ENCODE measurements at regions not wholly inside any gene's neighbourhood (a gene's known extent, or its start where the extent isn't known, plus 50 kb on each side); places are given as distances from the start of the nearest gene placed in this dataset.

DNA sequence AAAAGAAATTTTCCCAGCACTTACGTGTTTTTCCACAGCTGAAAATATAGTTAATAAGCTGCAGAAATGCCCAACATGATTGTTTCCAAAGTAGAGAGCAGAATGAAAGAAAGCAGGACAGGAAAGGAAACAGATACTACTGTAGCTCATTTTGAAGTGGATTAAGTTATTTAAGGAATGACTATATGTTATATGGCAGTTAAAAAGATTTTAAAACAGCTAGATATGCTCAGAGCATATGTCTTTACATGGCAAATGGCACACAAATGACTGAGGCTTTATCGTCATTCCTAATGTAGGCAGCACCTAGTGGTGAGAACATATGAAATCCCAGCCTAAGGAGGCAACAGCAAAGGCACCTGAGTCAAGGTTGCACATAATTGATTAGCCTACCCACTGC lies 106.6 kb upstream of the SEMA6D start (continued):
- TF ChIP-seq, protein P1, sequence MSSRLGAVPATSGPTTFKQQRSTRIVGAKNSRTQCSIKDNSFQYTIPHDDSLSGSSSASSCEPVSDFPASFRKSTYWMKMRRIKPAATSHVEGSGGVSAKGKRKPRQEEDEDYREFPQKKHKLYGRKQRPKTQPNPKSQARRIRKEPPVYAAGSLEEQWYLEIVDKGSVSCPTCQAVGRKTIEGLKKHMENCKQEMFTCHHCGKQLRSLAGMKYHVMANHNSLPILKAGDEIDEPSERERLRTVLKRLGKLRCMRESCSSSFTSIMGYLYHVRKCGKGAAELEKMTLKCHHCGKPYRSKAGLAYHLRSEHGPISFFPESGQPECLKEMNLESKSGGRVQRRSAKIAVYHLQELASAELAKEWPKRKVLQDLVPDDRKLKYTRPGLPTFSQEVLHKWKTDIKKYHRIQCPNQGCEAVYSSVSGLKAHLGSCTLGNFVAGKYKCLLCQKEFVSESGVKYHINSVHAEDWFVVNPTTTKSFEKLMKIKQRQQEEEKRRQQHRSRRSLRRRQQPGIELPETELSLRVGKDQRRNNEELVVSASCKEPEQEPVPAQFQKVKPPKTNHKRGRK (CRISPR knock-in tag; IDR thresholded peaks at IDR 0.05; ENCODE audit: borderline replicate concordance), result no peak
- TF ChIP-seq GRHL2 (CRISPR knock-in tag; IDR thresholded peaks at IDR 0.05; ENCODE audit: insufficient replicate concordance, severe bottlenecking) (no peak), ELF4 (CRISPR knock-in tag; IDR thresholded peaks at IDR 0.05; ENCODE audit: low read depth) (no peak), CREB1 (CRISPR knock-in tag; IDR thresholded peaks at IDR 0.05) (no peak), ETV6 (CRISPR knock-in tag; IDR thresholded peaks at IDR 0.05) (no peak), JAZF1 (CRISPR knock-in tag; IDR thresholded peaks at IDR 0.05) (no peak), GABPB1 (CRISPR knock-in tag; IDR thresholded peaks at IDR 0.05) (no peak)
- TF ChIP-seq, protein P2, sequence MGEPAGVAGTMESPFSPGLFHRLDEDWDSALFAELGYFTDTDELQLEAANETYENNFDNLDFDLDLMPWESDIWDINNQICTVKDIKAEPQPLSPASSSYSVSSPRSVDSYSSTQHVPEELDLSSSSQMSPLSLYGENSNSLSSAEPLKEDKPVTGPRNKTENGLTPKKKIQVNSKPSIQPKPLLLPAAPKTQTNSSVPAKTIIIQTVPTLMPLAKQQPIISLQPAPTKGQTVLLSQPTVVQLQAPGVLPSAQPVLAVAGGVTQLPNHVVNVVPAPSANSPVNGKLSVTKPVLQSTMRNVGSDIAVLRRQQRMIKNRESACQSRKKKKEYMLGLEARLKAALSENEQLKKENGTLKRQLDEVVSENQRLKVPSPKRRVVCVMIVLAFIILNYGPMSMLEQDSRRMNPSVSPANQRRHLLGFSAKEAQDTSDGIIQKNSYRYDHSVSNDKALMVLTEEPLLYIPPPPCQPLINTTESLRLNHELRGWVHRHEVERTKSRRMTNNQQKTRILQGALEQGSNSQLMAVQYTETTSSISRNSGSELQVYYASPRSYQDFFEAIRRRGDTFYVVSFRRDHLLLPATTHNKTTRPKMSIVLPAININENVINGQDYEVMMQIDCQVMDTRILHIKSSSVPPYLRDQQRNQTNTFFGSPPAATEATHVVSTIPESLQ (CRISPR knock-in tag; IDR thresholded peaks at IDR 0.05), result no peak
- TF ChIP-seq, protein P3, sequence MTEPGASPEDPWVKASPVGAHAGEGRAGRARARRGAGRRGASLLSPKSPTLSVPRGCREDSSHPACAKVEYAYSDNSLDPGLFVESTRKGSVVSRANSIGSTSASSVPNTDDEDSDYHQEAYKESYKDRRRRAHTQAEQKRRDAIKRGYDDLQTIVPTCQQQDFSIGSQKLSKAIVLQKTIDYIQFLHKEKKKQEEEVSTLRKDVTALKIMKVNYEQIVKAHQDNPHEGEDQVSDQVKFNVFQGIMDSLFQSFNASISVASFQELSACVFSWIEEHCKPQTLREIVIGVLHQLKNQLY (CRISPR knock-in tag; IDR thresholded peaks at IDR 0.05), result no peak

DNA sequence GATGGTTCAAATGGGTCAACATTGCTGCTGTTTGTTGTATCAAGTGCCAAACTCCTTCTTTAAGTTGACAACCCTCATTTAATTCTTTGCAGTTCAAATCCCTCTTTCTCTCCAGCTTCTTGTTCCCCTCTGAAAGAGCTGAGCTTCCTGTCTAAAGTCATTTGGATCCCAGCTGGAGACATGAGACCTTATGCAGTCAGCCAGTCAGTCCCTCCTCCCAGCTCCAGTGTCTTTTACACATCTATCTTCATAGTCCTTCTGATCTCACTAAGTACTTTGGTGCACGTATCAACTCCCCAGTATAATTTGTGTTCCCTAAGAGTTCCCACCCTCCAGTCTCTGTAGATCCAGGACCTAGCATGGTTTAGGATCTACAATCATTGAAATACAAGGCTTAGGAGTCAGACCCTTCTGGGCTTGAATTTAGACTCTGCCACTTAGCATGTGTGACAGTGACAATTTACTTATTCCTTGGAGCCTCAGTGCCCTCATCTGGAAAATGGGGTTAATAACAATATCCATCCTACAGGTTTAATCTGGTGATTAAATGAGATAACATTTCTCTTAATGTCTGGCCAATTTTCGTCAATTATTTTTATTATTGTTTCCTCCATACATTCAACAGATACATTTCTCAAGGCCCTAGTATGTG lies 102.8 kb upstream of the SEMA6D start:
- Mint-ChIP-seq H3K36me3 (no peaks in the 10 kb centered on the region), H3K27me3 (ENCODE audit: low read depth) (no peaks in the 10 kb centered on the region), H3K9me3 (no peaks in the 10 kb centered on the region), H3K4me1 (peaks cover 8% of the 10 kb centered on the region), H3K27ac (no peak overlapping the region; the same call in 1 of the 2 replicates), H3K4me3 (no peak overlapping the region)
- CTCF ChIA-PET, result interaction anchor here (0.8 to 1.0 kb wide), 3 partner anchors 63 to 420 kb away, joined by 3 to 5 read pairs (median 3); no protein-coding TSS in a partner anchor
- TF ChIP-seq NFE2L1 (CRISPR knock-in tag; IDR thresholded peaks at IDR 0.05) (no peak), FOXK1 (CRISPR knock-in tag; IDR thresholded peaks at IDR 0.05) (no peak), ESRRA (CRISPR knock-in tag; IDR thresholded peaks at IDR 0.05; ENCODE audit: borderline replicate concordance) (no peak), NR3C1 (CRISPR knock-in tag; conservative IDR thresholded peaks at IDR 0.05; ENCODE audit: low read depth) (no peak), CREB1 (CRISPR knock-in tag; IDR thresholded peaks at IDR 0.05) (no peak), IRF2 (CRISPR knock-in tag; IDR thresholded peaks at IDR 0.05; ENCODE audit: borderline replicate concordance, low read depth) (no peak), ZNF423 (CRISPR knock-in tag; IDR thresholded peaks at IDR 0.05) (no peak)
- POLR2A ChIA-PET, result no interaction called here
- ATAC-seq (peak; percentile 24; the same call in 1 of the 2 replicates), DNase-seq (ENCODE audit: low spot score) (no peak)

DNA sequence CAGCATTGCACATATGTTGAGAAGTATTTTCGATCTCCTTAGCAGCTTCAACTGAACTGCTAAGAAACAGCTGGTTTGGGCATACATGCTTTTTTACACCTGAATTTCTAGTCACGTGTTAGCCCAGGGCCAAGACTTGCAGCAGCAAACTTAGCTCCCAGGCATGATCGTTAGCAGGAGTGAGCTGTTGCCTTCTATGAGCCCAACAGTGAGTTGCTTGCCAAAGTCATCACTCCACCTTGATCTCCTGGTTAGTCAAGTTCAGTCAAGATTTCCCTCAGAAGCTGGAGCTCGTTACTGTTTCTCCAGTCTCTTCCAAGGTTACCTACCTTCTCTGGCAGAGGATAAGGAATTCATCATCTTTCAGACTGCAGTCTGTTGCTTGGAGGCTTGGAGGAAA lies 100.4 kb upstream of the SEMA6D start:
- peaks cover 12% of the 10 kb centered on the region for H3K4me1 Mint-ChIP-seq
- CTCF ChIA-PET, result no interaction called here
- no peaks in the 10 kb centered on the region for H3K27me3 Mint-ChIP-seq (ENCODE audit: low read depth)
- H3K27ac Mint-ChIP-seq, result no peak overlapping the region
- DNase-seq (ENCODE audit: low spot score) (no peak), ATAC-seq (no peak)
- H3K36me3 Mint-ChIP-seq, result no peaks in the 10 kb centered on the region
- POLR2A ChIA-PET, result interaction anchor here (0.5 kb wide), 1 partner anchor 59 kb away, joined by 4 read pairs; no protein-coding TSS in a partner anchor
- no peaks in the 10 kb centered on the region for H3K9me3 Mint-ChIP-seq
- H3K4me3 Mint-ChIP-seq, result no peak overlapping the region
- TF ChIP-seq SMAD3 (CRISPR knock-in tag; IDR thresholded peaks at IDR 0.05; ENCODE audit: borderline replicate concordance) (no peak), CREB1 (CRISPR knock-in tag; IDR thresholded peaks at IDR 0.05) (no peak), NFATC4 (CRISPR knock-in tag; IDR thresholded peaks at IDR 0.05) (no peak), RORB (CRISPR knock-in tag; IDR thresholded peaks at IDR 0.05) (no peak), PRRX2 (CRISPR knock-in tag; IDR thresholded peaks at IDR 0.05) (no peak), ATF1 (CRISPR knock-in tag; IDR thresholded peaks at IDR 0.05) (no peak), MYBL2 (CRISPR knock-in tag; IDR thresholded peaks at IDR 0.05) (no peak), FOXP1 (CRISPR knock-in tag; IDR thresholded peaks at IDR 0.05; ENCODE audit: borderline replicate concordance) (no peak), FOXJ3 (CRISPR knock-in tag; IDR thresholded peaks at IDR 0.05; ENCODE audit: borderline replicate concordance) (no peak)
- TF ChIP-seq, protein P2 (CRISPR knock-in tag; IDR thresholded peaks at IDR 0.05), result no peak
- TF ChIP-seq, protein P4, sequence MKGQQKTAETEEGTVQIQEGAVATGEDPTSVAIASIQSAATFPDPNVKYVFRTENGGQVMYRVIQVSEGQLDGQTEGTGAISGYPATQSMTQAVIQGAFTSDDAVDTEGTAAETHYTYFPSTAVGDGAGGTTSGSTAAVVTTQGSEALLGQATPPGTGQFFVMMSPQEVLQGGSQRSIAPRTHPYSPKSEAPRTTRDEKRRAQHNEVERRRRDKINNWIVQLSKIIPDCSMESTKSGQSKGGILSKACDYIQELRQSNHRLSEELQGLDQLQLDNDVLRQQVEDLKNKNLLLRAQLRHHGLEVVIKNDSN (CRISPR knock-in tag; IDR thresholded peaks at IDR 0.05), result no peak
- TF ChIP-seq, protein P5, sequence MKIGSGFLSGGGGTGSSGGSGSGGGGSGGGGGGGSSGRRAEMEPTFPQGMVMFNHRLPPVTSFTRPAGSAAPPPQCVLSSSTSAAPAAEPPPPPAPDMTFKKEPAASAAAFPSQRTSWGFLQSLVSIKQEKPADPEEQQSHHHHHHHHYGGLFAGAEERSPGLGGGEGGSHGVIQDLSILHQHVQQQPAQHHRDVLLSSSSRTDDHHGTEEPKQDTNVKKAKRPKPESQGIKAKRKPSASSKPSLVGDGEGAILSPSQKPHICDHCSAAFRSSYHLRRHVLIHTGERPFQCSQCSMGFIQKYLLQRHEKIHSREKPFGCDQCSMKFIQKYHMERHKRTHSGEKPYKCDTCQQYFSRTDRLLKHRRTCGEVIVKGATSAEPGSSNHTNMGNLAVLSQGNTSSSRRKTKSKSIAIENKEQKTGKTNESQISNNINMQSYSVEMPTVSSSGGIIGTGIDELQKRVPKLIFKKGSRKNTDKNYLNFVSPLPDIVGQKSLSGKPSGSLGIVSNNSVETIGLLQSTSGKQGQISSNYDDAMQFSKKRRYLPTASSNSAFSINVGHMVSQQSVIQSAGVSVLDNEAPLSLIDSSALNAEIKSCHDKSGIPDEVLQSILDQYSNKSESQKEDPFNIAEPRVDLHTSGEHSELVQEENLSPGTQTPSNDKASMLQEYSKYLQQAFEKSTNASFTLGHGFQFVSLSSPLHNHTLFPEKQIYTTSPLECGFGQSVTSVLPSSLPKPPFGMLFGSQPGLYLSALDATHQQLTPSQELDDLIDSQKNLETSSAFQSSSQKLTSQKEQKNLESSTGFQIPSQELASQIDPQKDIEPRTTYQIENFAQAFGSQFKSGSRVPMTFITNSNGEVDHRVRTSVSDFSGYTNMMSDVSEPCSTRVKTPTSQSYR (CRISPR knock-in tag; IDR thresholded peaks at IDR 0.05), result no peak

Measured in WTC11 (cell line).